SKM-1 treated with dmso at 0.1 percent for 144 hours (cell line): ENCODE measurements at regions not wholly inside any gene's neighbourhood (a gene's known extent, or its start where the extent isn't known, plus 50 kb on each side); places are given as distances from the start of the nearest gene placed in this dataset.
A peak's percentile ranks its signal among the peaks of the same experiment; 100 is the strongest.

ENCODE experiments used
- DNase-seq: peaks from one replicate; lab custom pipeline; 2025; ENCODE audit not compliant: unreplicated experiment; lab: John Stamatoyannopoulos, UW

DNA sequence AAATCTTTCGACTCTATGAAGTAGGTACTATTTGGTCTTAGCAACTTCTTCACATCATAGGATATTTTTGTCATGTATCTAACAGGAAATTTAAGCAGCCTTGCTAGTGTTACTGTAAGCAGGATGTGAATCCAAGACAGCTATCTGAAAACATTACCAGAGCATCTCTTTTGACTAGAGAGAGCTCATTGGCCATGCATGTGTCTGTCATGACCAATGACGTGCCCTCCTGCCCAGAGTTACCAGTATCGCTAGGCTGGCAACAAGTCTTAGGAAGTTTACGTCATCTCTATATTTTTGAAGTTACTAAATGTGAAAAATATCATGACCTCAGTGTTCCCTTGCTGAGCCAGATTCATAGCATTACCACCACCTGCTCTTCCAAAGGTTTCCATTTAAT is 130.9 kb upstream of the TP63 start:
- DNase-seq, result no peak

DNA sequence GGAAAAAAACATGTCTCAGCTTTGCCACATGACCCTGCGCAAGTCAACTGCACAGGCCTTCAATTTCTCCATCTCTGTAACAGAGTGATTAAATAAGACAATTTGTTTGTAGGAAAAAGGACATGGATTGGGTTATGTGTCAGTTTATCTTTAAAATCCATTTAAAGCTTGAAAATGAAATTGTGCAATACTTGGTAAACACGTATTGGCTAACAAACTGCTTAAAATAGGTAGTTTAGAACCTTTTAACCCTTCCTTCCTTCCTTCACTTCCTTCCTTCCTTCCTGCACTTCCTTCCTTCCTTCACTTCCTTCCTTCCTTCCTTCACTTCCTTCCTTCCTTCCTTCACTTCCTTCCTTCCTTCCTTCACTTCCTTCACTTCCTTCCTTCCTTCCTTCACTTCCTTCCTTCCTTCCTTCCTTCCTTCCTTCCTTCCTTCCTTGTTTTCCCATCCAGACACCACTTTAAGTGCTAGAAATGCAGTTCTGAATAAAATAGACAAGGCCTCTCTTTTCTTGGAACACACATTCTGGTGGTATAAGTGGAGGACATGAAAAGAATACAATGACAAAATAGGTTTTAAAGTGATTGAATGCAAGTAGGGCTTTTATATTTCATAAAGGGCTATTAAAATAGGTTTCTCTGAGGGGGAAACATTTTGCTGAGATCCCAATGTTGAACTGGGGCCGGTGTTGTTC is 130.2 kb upstream of the TP63 start:
- DNase-seq, result no peak

DNA sequence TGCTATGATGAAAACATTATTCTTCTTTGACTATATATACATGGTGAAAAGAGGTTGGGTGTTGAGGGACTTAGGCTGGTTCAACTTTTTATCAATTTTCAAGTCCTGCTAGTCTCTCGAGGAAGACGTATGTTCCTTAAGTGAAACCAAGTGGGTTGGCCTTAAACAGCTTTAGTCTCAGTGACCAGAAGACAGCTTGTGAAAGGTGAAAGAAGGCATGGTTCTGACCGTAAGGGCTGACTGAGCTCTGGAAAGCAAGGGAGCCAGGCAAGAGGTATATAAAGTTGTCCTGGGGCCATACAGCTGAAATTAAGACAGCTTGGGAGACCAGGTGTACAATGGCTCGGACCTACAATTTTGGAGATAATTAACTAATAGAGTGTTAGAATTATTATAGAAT is 128.9 kb upstream of the TP63 start:
- DNase-seq, result no peak

DNA sequence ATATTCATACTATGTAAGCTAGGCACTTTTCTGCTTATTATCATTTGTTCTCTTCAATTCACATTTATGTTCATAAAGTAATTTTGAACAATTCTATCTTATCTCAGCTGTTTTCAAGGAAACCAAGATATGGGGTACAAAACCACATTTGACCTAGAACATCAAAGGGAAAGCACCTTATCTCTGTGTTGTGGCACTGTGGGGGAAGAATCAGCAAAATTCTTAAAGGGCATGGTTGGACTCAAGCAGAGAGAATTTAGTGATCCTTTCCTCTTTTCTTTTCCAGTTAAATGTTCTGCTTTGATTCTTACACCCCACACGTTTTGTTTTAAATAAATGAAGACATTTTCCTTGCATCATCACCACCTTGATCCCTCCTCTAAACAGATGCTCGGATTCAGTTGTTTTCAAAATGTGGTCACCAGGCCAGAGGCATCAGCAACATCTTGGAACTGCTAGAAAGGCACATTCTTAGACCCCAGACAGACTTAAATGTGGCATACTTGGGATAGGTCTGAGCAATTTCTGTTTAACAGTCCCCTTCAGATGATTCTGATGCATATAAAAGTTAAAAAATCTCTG is 128.4 kb upstream of the TP63 start:
- no peak for DNase-seq

DNA sequence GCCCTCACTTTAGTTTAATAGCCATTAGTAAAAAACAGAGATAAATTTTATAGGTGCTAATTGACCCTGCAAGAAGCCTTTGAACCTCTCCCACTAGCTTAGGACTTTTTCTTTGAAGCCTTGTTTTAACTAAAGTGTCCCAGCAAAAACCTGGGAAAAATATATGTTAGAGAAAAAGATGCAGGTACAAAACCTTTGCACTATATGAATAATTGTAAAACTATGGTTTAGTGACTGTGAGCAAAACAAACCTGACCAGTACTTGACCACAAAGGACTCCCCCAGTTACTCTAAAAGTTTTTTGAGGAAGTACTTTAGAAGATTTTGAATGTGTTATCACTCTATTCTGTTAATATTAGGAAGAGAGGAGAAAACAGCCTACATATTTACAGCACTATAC is 123.3 kb upstream of the TP63 start:
- DNase-seq, result no peak

DNA sequence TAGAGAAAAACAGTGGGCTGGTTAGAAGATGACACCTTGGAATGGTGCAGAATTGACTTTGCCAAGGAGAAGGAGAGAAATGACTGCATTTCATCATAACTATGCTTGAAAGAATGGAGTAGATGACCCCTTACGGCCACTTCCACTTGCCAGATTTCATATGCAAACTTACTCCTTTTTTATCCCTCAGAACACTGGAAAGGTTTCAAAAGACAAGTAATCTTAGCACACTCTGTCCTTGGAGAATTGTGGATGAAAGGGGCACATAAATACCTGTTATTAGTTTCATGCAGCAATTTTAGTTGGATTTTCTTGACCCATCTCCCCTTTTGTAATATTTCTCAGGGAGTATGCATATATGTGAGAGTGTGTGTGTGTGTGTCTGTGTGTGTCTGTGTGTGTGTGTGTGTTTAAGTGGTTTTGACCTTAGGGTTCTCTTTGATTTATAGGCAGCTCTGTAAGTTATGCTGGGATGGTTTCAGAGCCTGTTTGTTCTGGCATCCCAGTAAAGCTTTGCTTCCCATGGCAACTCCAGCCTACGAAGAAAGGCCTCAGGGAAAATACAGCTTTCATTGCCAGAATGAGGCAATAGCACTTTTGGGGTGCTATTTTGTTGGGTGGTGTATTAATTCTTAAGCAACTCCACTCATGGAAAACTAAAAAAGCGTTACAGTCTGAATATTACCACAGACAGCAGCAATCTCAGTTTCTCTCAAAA is 122.2 kb upstream of the TP63 start:
- no peak for DNase-seq

DNA sequence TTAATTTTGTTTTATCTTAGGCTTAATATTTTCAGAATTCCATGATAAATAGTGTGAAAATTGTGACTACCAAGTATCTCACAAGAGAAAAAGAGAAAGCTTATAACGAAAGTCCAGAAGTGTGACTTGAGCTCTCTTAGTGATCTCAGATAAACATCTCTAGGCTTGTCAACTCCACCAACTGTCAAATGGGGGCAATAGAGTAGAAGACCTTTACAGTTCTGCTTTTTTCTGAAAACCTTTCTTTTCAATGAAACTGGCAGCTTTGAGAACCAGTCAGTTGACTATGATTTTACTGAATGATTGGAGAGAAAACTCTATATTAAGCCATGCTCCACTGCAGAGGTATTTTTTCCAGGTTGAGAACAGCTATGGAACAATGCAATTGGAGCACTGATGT is 119.2 kb upstream of the TP63 start:
- DNase-seq, result peak; percentile 48

DNA sequence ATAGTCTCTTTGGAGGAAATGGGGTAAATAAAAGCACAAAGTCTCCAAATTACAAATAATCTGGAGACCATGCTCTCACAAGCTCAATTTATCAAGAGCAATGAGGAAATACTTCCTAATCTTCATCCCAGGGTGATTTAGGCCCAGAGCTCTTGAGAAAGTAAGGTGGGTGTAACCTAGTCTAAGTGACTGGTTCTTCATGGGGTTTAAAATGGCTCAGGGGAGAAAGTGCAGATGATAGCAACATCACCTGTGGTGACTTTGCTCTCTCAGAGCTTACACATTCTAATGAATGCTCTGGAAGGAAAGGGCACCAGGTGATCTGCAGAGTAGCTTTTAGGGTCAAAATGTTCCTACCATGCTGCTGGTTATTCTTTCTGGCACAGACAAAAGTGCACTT is 118.4 kb upstream of the TP63 start:
- DNase-seq, result no peak

DNA sequence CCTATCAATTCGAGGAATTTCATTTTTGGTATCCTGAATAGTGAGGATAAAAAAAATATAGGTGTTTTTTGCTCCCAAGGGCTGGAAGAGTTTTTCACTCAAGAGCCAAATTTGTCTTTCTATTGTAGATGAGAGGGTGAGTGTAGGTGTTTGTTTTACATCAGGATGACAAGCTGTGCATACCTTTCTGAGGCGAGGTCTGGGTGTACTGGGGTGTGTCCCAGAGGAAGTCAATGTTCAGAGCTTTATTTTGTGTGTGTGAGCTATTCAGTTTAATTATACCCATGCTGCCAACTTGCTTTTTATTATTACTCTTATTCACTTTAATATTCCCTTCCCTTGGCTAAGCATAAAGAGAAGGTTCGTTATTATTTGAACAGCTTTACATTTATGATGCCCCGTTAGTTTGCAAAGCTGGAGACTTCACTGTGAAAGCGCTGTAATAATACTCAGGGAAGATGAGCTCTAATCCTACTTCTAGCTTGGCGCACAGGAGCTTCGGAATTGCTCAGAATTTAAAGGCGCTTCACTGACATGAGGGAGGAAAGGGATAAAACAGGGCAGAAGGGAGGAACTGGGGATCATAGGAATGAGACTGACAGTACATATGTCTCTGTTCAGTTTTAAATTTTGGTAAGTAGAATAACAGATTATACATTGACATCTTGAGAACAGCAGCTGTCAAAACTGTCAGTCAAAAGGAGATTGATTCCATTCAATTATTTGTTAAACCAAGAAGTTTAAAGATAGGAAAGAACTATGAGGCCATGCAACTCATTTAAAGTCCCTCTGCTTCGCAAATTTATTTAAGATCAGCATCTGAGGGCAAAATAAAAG is 117.7 kb upstream of the TP63 start:
- no peak for DNase-seq

DNA sequence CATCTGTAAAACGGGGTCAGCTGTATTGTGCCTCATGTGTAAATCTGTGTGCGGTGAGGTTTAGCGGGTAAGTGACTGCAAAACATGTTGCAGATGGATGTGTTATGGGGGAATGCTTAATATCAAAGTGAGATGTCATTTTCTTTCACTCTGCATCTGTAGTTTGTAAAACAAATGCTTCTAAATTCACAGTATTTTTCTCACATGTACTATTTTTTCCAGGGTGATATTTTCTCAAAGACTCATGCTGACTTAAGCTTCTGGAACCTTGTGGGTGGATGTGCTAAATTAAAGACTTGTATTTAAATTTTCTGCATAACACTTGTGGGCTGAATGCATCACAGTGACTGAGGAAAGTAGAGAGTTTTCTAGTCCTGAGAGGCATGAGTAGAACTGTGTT is 115.2 kb upstream of the TP63 start:
- no peak for DNase-seq

DNA sequence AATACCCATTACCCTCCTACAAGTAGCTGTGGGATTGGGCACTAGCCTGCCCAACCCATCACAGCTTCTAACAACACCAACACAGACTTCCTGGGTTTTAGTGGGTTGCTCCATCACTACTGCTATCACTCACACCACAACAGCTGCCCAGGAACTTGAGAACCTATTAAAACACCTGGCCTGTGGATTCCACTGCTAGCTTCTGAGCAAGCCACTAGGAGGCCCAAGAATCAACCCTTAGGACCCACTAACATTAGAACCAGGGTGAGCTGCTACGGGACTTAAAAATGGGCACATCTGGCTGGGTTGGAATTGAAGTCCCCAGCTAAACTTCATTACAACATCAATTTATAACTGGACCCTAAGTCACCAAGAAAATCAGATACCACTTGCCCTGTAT is 113.2 kb upstream of the TP63 start:
- DNase-seq, result no peak

DNA sequence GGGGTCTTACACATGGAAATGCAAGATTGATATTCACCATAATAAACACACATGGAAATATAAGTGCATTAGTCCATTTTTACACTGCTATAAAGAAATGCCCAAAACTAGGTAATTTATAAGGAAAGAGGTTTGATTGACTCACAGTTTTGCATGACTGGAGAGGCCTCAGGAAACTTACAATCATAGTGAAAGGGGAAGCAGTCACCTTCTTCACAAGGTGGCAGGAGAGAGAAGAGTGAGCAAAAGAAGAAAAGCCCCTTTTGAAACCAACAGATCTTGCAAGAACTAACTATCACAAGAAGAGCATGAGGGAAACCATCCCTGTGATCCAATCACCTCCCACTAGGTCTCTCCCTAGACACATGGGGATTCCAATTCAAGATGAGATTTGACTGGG is 111.7 kb upstream of the TP63 start:
- DNase-seq, result no peak

DNA sequence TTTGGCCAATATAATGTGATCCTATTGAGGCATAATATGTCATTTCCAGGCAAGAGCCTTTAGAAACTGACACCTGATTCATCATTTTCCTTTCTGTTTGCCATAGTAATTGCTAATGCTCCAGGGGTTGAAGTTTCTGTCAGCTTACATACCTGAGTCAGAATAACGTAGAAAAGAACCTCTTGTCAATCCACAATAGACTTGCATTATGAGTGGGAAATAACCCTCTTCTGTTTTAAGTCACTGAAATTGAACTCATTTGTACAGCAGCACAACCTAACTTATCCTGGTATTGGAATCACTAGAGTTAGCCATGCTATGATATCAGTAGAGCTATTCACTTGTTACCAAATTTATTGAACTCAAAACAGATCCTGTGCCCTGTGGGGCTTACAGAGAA is 101.7 kb upstream of the TP63 start:
- no peak for DNase-seq

DNA sequence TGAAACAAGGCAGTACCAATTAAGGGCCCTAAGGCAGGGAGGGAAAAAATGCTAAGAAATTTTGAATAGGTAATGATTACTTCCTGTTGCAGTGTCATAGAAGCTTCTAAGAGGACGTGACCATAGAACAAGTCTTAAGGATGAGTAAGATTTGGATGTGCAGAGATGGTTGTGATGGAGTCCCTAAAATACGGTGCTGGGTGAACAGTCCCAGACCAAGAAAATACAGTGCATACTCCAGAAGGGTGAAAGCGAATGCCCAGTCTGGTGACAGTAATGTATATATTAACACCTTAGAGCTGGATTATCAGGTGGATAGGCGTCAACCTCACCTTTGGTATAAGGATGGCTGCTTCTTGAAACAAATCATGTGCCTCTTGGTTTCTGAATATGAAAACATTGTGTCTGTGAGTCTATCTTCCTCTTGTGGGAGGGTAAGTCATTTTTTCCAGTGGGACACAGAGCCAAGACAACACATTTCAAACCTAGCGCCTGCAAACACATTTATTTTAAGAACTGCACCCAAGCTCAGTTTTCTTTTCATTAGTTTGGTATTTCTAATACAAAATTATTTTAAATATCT is 101.2 kb upstream of the TP63 start:
- DNase-seq, result no peak

DNA sequence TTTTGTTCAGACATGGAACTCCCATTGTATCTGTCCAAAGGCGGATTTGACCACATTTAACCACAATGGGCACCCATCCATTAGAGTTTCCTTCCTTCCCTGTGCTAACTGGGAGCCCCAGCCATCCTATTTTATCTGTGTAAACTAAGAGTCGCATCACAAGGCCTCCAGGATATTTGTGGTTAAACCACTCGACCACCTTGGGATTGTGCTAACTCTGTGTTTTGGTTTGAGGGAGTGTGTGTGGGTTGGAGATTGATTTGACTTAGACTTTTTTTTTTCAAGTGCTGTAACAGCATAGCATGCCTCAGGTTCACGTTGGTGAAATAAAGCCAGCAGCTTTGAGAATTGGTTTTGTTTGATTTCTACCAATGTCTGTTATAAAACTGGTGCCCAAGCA is 100.4 kb upstream of the TP63 start:
- no peak for DNase-seq

DNA sequence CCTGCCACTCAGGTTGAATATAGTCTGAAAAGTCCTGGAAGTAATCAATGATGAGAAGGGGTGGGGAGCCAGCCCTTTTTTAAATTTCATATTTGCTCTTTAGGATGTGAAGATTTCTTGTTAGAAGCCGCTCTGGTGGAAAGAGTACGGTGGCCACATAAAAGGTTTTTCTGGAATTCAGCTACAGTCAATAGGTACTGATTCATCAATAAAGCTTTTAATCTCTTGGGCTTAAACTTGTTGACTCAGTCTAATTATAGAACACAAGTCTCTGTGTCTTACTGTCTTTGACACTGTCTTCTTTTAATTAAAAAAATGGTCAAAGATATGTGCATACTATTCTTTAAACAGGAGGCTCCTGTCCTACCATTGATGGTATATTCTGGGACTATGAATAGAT is 99.9 kb upstream of the TP63 start:
- no peak for DNase-seq

DNA sequence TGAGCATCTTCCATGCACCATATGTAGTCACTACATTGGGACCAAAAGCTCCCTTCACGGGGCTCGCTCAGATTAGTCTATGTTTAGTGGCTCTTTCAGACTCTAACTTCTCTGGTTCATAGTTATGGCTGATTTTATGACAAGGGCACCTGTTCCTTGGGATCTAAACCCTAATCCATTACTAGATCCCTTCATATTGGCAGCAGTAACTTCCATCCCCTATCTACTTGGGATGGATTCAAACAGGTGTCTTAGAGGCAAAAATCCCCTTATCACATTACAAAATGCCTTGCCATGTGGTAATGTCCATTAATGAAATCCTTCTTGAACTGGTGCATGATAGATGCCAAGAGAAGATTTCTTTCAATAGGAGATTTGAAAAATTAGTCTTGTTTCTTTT is 96.7 kb upstream of the TP63 start:
- no peak for DNase-seq

DNA sequence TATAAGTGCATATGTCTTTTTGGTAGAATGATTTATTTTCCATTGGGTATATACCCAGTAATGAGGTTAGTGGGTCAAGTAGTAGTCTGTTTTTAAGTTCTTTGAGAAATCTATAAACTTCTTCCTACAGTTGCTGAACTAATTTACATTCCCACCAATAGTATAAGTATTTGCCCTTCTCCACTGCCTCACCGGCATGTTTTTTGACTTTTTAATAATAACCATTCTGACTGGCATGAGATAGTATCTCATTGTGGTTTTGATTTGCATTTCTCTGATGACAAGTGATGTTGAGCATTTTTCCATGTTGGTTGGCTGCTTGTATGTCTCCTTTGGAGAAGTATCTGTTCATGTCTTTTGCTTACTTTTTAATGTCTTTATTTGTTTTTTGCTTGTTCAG is 94.1 kb upstream of the TP63 start:
- DNase-seq, result no peak

DNA sequence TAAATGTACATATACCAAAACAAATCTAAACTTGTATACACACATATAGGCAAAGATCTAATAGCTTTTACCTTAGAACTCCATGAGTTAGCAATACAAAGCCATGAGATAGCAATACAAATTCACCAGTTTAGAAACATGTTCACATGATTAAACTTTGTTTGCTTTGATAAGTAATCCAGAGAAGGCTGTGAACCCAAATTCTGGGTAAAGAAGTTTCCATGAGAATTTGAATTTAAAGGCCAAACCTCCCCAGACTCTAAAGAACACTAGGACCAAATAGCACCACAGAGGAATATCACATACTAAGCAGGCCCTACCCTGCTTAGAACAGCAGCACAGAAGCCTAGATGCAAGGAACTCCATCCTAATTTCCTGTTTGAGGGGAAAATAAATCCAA is 83.7 kb upstream of the TP63 start:
- DNase-seq, result no peak

DNA sequence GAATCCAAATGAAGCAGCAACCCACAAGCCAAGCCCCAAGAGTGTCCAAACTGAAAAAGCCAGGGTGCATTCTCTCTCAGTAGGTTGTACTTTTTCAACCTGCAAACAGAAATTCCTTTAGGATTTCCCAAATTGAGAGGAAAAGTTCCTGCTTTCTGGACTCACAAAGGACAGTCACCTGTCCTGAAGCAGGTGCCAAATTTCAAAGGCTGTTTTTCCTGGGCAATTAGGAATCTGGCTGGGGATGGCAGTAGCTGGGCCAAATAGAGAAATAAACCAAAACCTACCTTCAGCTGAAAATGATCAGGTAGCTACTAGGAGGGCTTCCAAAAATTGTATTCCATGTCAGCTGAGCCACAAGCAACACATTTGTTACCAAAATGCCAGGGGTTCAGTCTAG is 83.1 kb upstream of the TP63 start:
- DNase-seq, result no peak

DNA sequence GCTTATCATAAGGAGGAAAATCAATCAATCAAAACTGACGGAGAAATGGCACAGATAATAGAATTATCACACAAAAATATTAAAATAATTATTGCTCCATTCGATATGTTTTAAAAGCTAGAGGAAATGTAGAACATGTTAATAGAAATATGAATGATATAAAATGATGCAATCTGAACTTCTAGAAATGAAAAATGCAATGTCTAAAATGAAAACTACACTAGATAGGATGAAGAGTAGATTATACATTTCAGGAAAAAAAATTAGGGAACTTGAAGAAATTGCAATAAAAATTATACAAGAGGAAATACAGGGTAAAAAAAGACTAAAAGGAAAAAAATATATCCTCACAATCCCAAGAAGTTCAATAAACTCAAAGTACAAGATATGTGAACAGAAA is 80.2 kb upstream of the TP63 start:
- no peak for DNase-seq
